ENCODE measurements at regions not wholly inside any gene's neighbourhood (a gene's known extent, or its start where the extent isn't known, plus 50 kb on each side); places are given as distances from the start of the nearest gene placed in this dataset.

DNA sequence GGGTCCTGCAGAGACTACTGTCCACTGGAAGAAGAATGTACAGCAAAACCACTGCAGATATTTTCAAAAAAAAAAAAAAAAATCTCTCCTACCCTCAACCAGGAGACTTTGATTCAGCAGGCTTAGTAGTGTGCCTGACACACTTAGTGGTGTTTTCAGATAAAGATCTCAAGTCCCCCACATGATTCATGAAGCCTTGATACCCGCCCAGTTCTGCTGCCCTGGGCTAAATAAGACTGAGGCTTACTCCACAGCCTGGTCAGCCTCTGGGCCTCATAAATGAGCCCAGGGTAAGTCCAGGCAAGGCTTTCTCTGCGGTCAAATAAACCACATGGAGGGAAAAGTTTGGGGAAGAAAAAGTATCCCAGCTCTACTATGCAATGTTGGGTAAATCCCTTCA is 222.1 kb upstream of the ARID1B start:
- no peak for TF ChIP-seq EZH2 (IDR thresholded peaks at IDR 0.05)
- no peak for TF ChIP-seq POLR2AphosphoS5 (IDR thresholded peaks at IDR 0.05; ENCODE audit: borderline replicate concordance, low read depth, low read length)

Data from SK-N-MC (cell line).